ENCODE measurements at regions not wholly inside any gene's neighbourhood (a gene's known extent, or its start where the extent isn't known, plus 50 kb on each side); places are given as distances from the start of the nearest gene placed in this dataset.

- no peak overlapping the region for H3K4me3 ChIP-seq (ENCODE audit: low read depth, low read length)
- TF ChIP-seq, protein P1, sequence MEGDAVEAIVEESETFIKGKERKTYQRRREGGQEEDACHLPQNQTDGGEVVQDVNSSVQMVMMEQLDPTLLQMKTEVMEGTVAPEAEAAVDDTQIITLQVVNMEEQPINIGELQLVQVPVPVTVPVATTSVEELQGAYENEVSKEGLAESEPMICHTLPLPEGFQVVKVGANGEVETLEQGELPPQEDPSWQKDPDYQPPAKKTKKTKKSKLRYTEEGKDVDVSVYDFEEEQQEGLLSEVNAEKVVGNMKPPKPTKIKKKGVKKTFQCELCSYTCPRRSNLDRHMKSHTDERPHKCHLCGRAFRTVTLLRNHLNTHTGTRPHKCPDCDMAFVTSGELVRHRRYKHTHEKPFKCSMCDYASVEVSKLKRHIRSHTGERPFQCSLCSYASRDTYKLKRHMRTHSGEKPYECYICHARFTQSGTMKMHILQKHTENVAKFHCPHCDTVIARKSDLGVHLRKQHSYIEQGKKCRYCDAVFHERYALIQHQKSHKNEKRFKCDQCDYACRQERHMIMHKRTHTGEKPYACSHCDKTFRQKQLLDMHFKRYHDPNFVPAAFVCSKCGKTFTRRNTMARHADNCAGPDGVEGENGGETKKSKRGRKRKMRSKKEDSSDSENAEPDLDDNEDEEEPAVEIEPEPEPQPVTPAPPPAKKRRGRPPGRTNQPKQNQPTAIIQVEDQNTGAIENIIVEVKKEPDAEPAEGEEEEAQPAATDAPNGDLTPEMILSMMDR (conservative IDR thresholded peaks at IDR 0.05; ENCODE audit: low read depth, low read length), result peak; percentile 71
- DNase-seq (ENCODE audit: low read depth), result peak; percentile 69
These were observed 547.2 kb downstream of the LRRC70 start for GRCh38 chr5:63125862-63126261.

DNA sequence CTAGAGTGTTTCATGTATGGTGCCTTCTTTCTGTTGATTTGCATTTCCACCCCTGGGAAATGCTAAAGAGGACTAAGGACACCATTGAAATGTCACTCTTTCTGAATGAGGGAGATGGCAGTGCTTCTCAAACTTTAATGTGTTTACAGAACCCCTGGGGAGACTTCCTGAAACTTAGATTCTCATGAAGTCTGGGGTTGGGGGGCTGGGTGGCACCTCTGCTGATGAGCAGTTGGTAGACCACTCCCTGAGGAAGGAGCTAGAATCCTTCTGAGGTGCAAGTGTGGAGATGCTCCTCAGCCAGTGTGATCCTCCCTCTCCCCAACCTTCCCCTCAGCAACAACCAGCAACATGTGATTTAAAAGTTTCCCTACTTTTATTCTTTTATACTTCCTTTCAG is 546.8 kb downstream of the LRRC70 start:
- H3K4me3 ChIP-seq (ENCODE audit: low read depth, low read length), result no peak overlapping the region
- TF ChIP-seq, protein P1 (conservative IDR thresholded peaks at IDR 0.05; ENCODE audit: low read depth, low read length), result no peak
- DNase-seq (ENCODE audit: low read depth), result no peak

- DNase-seq (ENCODE audit: low read depth), result no peak
- TF ChIP-seq, protein P1 (conservative IDR thresholded peaks at IDR 0.05; ENCODE audit: low read depth, low read length), result no peak
- H3K4me3 ChIP-seq (ENCODE audit: low read depth, low read length), result no peak overlapping the region
These were observed 545.6 kb downstream of the LRRC70 start for GRCh38 chr5:63124266-63124665.

DNA sequence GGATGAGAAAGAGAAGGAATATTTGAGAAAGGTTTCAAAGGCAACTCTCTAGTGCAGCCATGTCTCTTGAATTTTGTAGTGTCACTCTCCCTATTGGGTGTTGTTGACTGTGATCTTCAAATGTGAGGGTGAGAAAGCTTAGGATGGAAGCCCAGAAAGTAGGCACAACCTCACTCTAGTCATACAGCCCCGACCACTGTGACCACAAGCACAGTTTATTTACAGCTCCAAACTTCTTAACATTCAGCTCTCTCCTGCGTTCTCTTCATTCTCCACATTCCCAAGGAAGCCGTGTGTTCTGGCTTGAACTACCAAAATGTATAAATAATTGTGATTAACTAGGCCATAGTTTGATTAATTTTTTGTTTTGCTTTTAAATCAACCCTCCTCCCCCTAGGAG is 542.9 kb downstream of the LRRC70 start:
- DNase-seq (ENCODE audit: low read depth), result no peak
- TF ChIP-seq, protein P1 (conservative IDR thresholded peaks at IDR 0.05; ENCODE audit: low read depth, low read length), result no peak
- H3K4me3 ChIP-seq (ENCODE audit: low read depth, low read length), result no peak overlapping the region

GRCh38 chr5:63118221-63118620 is 539.6 kb downstream of the LRRC70 start:
- TF ChIP-seq, protein P1 (conservative IDR thresholded peaks at IDR 0.05; ENCODE audit: low read depth, low read length), result no peak
- DNase-seq (ENCODE audit: low read depth), result no peak
- H3K4me3 ChIP-seq (ENCODE audit: low read depth, low read length), result no peak overlapping the region

DNA sequence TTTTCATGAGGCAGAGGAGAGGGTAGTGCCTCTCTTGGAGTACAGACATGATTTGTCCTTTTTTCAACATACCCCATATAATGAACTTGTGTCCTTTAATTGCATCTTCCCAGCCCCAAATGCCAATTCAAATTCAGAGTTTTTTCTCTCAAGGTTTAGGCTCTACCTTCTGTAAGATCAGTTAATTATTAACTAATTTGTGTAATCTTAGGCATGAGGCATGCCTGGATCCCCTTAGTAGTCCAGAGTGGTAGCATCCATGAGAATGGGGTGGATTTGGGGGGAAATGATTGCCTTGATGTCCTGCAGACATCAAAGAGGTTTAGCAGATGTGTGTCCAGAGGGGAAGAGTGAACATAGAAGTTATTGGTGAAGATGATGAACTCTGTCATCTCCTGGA is 533.3 kb downstream of the LRRC70 start:
- DNase-seq (ENCODE audit: low read depth), result no peak
- no peak overlapping the region for H3K4me3 ChIP-seq (ENCODE audit: low read depth, low read length)
- TF ChIP-seq, protein P1 (conservative IDR thresholded peaks at IDR 0.05; ENCODE audit: low read depth, low read length), result no peak

DNA sequence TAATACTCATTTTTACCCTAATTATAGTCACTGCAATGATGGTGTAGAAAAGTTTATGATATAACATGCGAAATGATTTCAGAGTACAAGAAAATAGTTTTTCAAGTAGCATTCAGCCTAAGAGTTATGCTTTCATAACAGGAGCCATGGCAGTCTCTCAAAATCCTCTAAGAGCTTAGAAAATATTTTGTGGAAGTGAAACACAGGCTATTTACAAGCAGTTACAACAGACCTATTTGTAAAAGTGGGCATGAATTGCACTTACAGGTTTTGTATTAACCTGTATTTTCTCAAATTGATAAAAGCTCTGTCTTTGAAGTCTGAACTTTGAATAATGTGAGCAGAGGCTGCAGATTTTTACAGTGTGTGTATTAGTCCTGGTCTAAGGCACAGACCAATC is 523.3 kb downstream of the LRRC70 start:
- TF ChIP-seq, protein P1 (conservative IDR thresholded peaks at IDR 0.05; ENCODE audit: low read depth, low read length), result no peak
- no peak overlapping the region for H3K4me3 ChIP-seq (ENCODE audit: low read depth, low read length)
- DNase-seq (ENCODE audit: low read depth), result no peak

Data from choroid plexus epithelial cell (primary cell).